ENCODE measurements at regions not wholly inside any gene's neighbourhood (a gene's known extent, or its start where the extent isn't known, plus 50 kb on each side); places are given as distances from the start of the nearest gene placed in this dataset.
A peak's percentile ranks its signal among the peaks of the same experiment; 100 is the strongest.

- no peak for DNase-seq (ENCODE audit: low spot score)
- no peaks in the 10 kb centered on the region for H3K4me1 Mint-ChIP-seq (ENCODE audit: low read depth)
Measured at GRCh38 chr11:28584992-28585391, 476.8 kb downstream of the METTL15 start.

GRCh38 chr11:28582506-28582905, 474.3 kb downstream of the METTL15 start:
- Mint-ChIP-seq H3K4me3 (ENCODE audit: unreplicated experiment) (no peak overlapping the region), H3K36me3 (ENCODE audit: low read depth) (peaks cover 2% of the 10 kb centered on the region), H3K27ac (ENCODE audit: unreplicated experiment) (no peak overlapping the region), H3K4me1 (ENCODE audit: low read depth) (no peaks in the 10 kb centered on the region), H3K9me3 (ENCODE audit: low read depth) (no peaks in the 10 kb centered on the region), H3K27me3 (ENCODE audit: low read depth) (no peaks in the 10 kb centered on the region)
- TF ChIP-seq CTCF (IDR thresholded peaks at IDR 0.05), result no peak
- DNase-seq (ENCODE audit: low spot score), result no peak

More at GRCh38 chr11:28584992-28585391, 476.8 kb downstream of the METTL15 start:
- no peak overlapping the region for H3K4me3 Mint-ChIP-seq (ENCODE audit: unreplicated experiment)
- no peaks in the 10 kb centered on the region for H3K27me3 Mint-ChIP-seq (ENCODE audit: low read depth)
- no peak for TF ChIP-seq CTCF (IDR thresholded peaks at IDR 0.05)
- H3K36me3 Mint-ChIP-seq (ENCODE audit: low read depth), result peaks cover 2% of the 10 kb centered on the region
- no peak overlapping the region for H3K27ac Mint-ChIP-seq (ENCODE audit: unreplicated experiment)
- no peaks in the 10 kb centered on the region for H3K9me3 Mint-ChIP-seq (ENCODE audit: low read depth)

DNA sequence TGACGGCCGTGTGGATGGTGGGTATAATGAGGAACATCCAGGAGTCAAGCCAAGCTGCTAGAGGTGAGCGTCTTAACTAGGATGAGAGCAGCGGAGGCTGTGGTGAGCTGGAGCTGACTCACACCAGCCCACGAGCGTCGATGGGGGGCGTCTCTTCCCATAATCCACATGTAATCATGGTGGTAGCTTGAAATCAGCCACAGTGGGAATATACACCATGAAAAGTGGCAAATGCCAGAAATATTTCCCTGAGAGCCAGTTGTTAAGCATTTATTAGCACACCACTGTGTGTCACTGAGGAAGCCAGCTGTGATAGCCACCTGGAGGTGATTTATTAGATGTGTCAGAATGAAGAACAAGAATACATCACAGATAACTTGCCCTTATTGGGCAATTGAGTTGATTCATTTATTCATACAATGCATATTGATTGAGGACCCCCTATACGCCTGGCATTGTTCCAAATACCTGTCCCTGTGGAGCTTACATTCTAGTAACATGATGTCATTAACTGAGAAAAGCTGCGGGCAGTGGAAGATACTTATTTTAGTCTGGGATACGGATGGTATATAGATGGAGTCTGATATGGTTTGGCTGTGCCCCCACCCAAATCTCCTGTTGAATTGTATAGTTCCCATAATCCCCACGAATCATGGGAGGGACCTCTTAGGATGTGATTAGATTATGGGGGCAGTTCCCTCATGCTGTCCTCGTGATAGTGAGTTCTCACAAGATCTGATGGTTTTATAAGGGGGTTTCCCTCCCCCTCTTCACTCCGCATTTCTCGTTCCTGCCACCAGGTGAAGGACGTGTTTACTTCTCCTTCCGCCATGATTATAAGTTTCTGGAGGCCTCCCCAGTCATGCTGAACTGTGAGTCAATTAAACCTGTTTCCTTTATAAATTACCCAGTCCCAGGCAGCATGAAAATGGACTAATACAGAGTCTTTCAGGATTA, 473.4 kb downstream of the METTL15 start:
- Mint-ChIP-seq H3K27ac (ENCODE audit: unreplicated experiment) (no peak overlapping the region), H3K27me3 (ENCODE audit: low read depth) (no peaks in the 10 kb centered on the region), H3K4me1 (ENCODE audit: low read depth) (no peaks in the 10 kb centered on the region), H3K4me3 (ENCODE audit: unreplicated experiment) (no peak overlapping the region), H3K9me3 (ENCODE audit: low read depth) (no peaks in the 10 kb centered on the region), H3K36me3 (ENCODE audit: low read depth) (peaks cover 2% of the 10 kb centered on the region)
- no peak for DNase-seq (ENCODE audit: low spot score)
- TF ChIP-seq CTCF (IDR thresholded peaks at IDR 0.05), result peak; percentile 13

GRCh38 chr11:28571371-28571770, 463.2 kb downstream of the METTL15 start:
- Mint-ChIP-seq H3K36me3 (ENCODE audit: low read depth) (no peaks in the 10 kb centered on the region), H3K9me3 (ENCODE audit: low read depth) (no peaks in the 10 kb centered on the region), H3K27me3 (ENCODE audit: low read depth) (no peaks in the 10 kb centered on the region), H3K4me3 (ENCODE audit: unreplicated experiment) (no peak overlapping the region), H3K4me1 (ENCODE audit: low read depth) (peaks cover 10% of the 10 kb centered on the region), H3K27ac (ENCODE audit: unreplicated experiment) (no peak overlapping the region)
- no peak for DNase-seq (ENCODE audit: low spot score)
- no peak for TF ChIP-seq CTCF (IDR thresholded peaks at IDR 0.05)

DNA sequence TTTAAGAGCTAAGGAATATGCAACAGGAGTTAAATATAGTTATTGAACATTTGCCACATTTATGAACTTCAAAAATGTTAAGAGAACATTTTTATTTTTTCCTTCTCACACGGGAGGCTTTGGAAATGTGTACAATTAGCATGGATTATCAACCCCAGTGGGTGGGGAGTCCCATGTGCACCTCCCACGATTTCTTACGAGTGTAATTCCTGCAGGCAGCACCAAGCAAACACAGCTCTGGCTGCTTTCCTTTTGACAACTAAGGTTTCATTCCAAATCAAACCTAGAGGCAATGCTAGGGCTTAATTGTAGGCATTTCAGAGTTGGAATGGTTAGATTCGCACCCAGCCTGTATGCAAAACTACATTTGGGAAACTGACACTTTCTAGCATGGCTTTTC, 460.9 kb downstream of the METTL15 start:
- no peak for TF ChIP-seq CTCF (IDR thresholded peaks at IDR 0.05)
- Mint-ChIP-seq H3K4me1 (ENCODE audit: low read depth) (peaks cover 18% of the 10 kb centered on the region), H3K4me3 (ENCODE audit: unreplicated experiment) (no peak overlapping the region), H3K36me3 (ENCODE audit: low read depth) (no peaks in the 10 kb centered on the region), H3K27me3 (ENCODE audit: low read depth) (no peaks in the 10 kb centered on the region), H3K9me3 (ENCODE audit: low read depth) (no peaks in the 10 kb centered on the region), H3K27ac (ENCODE audit: unreplicated experiment) (no peak overlapping the region)
- no peak for DNase-seq (ENCODE audit: low spot score)

Measured in chondrocyte (in vitro differentiated cells).